ENCODE measurements at regions not wholly inside any gene's neighbourhood (a gene's known extent, or its start where the extent isn't known, plus 50 kb on each side); places are given as distances from the start of the nearest gene placed in this dataset.

DNA sequence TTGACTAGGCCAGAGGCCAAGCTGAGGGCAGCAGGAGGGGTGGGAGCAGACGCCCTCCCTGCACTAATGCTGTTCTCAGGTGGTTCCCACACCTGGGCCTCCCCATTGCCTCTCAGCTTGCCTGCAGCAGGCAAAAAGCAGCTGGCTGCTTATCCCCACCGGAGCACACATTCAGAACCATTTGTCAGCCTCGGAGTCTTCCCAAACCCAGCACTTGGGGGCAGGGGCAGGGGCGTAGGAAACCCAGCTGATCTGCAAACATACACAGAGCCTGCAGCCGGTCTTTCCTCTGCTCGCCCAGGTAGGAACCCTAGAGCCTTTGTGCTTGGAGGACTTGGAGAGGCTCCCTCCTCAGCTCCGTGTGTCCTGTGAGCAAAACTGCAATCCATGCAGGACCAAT, 249.8 kb downstream of the CYP26B1 start:
- TF ChIP-seq SIN3A (IDR thresholded peaks at IDR 0.05; ENCODE audit: borderline replicate concordance, insufficient read depth, low read length) (no peak), FOXP2 (optimal IDR thresholded peaks at IDR 0.05; ENCODE audit: borderline replicate concordance, extremely low read depth, extremely low read length, insufficient read depth) (no peak), POLR2AphosphoS5 (IDR thresholded peaks at IDR 0.05; ENCODE audit: low read depth, low read length) (no peak)
